Loucy (cell line): ENCODE measurements at regions not wholly inside any gene's neighbourhood (a gene's known extent, or its start where the extent isn't known, plus 50 kb on each side); places are given as distances from the start of the nearest gene placed in this dataset.

Source experiments
- EZH2phosphoT487 ChIP-seq: fragments of 200-600 bp; IDR thresholded peaks from 2 replicates; pipeline ENCODE4 v1.6.1; 2018; ENCODE audit warnings: antibody characterized with exemption, mild to moderate bottlenecking, moderate library complexity, borderline replicate concordance
- TF ChIP-seq, protein P1 (sequence below): fragments of 200-600 bp; sonication (generic); conservative IDR thresholded peaks from 2 replicates; pipeline ENCODE4 v1.5.1; 2014; ENCODE audit warnings: mild to moderate bottlenecking, antibody characterized with exemption, low read length

DNA sequence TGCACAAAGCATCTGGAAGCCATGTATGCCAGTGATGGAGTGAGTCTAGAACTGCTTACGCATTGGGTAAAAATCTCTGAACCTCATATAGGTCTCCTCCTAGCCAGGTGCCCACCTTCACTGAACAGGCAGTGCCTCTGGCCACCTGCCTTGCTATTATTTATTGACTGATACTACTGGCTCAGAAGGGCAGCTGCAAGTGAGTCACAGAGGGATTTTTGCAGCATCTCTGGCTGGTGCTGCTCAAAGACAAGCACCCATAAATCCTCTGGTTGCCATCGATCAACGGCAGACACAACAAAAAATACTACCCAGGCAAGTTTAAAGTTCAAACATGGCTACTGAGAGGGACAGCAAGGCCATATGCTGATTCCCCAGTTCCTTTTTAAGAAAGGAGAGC is 279.4 kb downstream of the UBE3D start:
- TF ChIP-seq, protein P1, sequence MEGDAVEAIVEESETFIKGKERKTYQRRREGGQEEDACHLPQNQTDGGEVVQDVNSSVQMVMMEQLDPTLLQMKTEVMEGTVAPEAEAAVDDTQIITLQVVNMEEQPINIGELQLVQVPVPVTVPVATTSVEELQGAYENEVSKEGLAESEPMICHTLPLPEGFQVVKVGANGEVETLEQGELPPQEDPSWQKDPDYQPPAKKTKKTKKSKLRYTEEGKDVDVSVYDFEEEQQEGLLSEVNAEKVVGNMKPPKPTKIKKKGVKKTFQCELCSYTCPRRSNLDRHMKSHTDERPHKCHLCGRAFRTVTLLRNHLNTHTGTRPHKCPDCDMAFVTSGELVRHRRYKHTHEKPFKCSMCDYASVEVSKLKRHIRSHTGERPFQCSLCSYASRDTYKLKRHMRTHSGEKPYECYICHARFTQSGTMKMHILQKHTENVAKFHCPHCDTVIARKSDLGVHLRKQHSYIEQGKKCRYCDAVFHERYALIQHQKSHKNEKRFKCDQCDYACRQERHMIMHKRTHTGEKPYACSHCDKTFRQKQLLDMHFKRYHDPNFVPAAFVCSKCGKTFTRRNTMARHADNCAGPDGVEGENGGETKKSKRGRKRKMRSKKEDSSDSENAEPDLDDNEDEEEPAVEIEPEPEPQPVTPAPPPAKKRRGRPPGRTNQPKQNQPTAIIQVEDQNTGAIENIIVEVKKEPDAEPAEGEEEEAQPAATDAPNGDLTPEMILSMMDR = no peak
- TF ChIP-seq EZH2phosphoT487 = no peak
